GM23338 (cell line): ENCODE measurements at regions not wholly inside any gene's neighbourhood (a gene's known extent, or its start where the extent isn't known, plus 50 kb on each side); places are given as distances from the start of the nearest gene placed in this dataset.

Source experiments
- ATAC-seq: fragments of 200-7000 bp; cut with Tn5 transposase; 3 replicates; pipeline ENCODE4 v1.9.1; 2020
- DNase-seq: peaks from one replicate; pipeline ENCODE4 v3.0.0-alpha.2; 2015; ENCODE audit warnings: low spot score
- H2AFZ ChIP-seq: fragments of 200-600 bp; sonication (generic); 2 replicates; pipeline ENCODE4 v1.8.0; 2016; ENCODE audit warnings: antibody characterized with exemption, mild to moderate bottlenecking, moderate library complexity
- H3F3A ChIP-seq: fragments of 200-600 bp; sonication (generic); replicated peaks from 2 replicates; pipeline ENCODE4 v1.8.0; 2017; ENCODE audit warnings: antibody characterized with exemption, mixed run types, low read depth
- H3K27ac ChIP-seq: fragments of 200-600 bp; sonication (generic); 2 replicates; pipeline ENCODE4 v1.6.1; 2016; ENCODE audit warnings: low read depth
- H3K27me3 ChIP-seq: fragments of 200-600 bp; sonication (generic); 2 replicates; pipeline ENCODE4 v1.8.0; 2016; ENCODE audit warnings: mild to moderate bottlenecking, mixed run types, moderate library complexity; ENCODE audit not compliant: insufficient read depth
- H3K36me3 ChIP-seq: fragments of 200-600 bp; sonication (generic); 2 replicates; pipeline ENCODE4 v1.8.0; 2016; ENCODE audit warnings: mild to moderate bottlenecking; ENCODE audit not compliant: insufficient read depth
- H3K4me1 ChIP-seq: fragments of 200-600 bp; sonication (generic); 2 replicates; pipeline ENCODE4 v1.8.0; 2016; ENCODE audit warnings: mild to moderate bottlenecking, moderate library complexity; ENCODE audit not compliant: insufficient read depth
- H3K4me2 ChIP-seq: fragments of 200-600 bp; sonication (generic); 2 replicates; pipeline ENCODE4 v1.7.1; 2017; ENCODE audit warnings: mixed run types
- H3K4me3 ChIP-seq: fragments of 200-600 bp; sonication (generic); 2 replicates; pipeline ENCODE4 v1.6.1; 2016; ENCODE audit warnings: mixed run types
- H3K79me2 ChIP-seq: fragments of 200-600 bp; sonication (generic); replicated peaks from 2 replicates; pipeline ENCODE4 v1.8.0; 2017; ENCODE audit warnings: mild to moderate bottlenecking; ENCODE audit not compliant: insufficient read depth
- H3K9me2 ChIP-seq: fragments of 200-600 bp; sonication (generic); 2 replicates; pipeline ENCODE4 v1.8.0; 2017; ENCODE audit not compliant: insufficient read depth
- H4K20me1 ChIP-seq: fragments of 200-600 bp; sonication (generic); replicated peaks from 2 replicates; pipeline ENCODE4 v1.8.0; 2017; ENCODE audit warnings: mild to moderate bottlenecking; ENCODE audit not compliant: insufficient read depth
- H3K27ac Mint-ChIP-seq: 2 replicates; pipeline ENCODE4 v1.8.0; 2020; ENCODE audit warnings: inconsistent platforms, mild to moderate bottlenecking, moderate library complexity, mixed read lengths
- H3K27me3 Mint-ChIP-seq: 3 replicates; pipeline ENCODE4 v1.8.0; 2022; ENCODE audit warnings: low read depth, mild to moderate bottlenecking, moderate library complexity, mixed read lengths, inconsistent platforms; ENCODE audit not compliant: insufficient read depth, poor library complexity
- H3K36me3 Mint-ChIP-seq: 3 replicates; pipeline ENCODE4 v1.8.0; 2021; ENCODE audit warnings: low read depth, mild to moderate bottlenecking, inconsistent platforms, moderate library complexity, mixed read lengths
- H3K4me1 Mint-ChIP-seq: 3 replicates; pipeline ENCODE4 v1.8.0; 2020; ENCODE audit warnings: mild to moderate bottlenecking, inconsistent platforms, mixed read lengths
- H3K4me3 Mint-ChIP-seq: 3 replicates; pipeline ENCODE4 v1.8.0; 2021; ENCODE audit warnings: moderate library complexity, mild to moderate bottlenecking, inconsistent platforms, mixed read lengths
- H3K9me3 Mint-ChIP-seq: 3 replicates; pipeline ENCODE4 v1.8.0; 2020; ENCODE audit warnings: moderate library complexity, mild to moderate bottlenecking, inconsistent platforms, mixed read lengths
- CREB1 ChIP-seq: fragments of 250-450 bp; sonication (Bioruptor Pico); IDR thresholded peaks from 2 replicates; pipeline ENCODE4 v1.5.0; 2020; ENCODE audit warnings: low read depth, mild to moderate bottlenecking, moderate library complexity
- EZH2phosphoT487 ChIP-seq: fragments of 200-600 bp; sonication (generic); IDR thresholded peaks from one replicate; pipeline ENCODE4 v1.8.1; 2018; ENCODE audit warnings: antibody characterized with exemption; ENCODE audit not compliant: unreplicated experiment
- JUNB ChIP-seq: IDR thresholded peaks from one replicate; pipeline ENCODE4 v1.6.1; 2016; ENCODE audit warnings: antibody characterized with exemption; ENCODE audit not compliant: unreplicated experiment
- STAT1 ChIP-seq: IDR thresholded peaks from one replicate; pipeline ENCODE4 v1.6.1; 2016; ENCODE audit warnings: antibody characterized with exemption; ENCODE audit not compliant: unreplicated experiment
- ZNF114 ChIP-seq: fragments of 250-450 bp; sonication (Bioruptor Pico); IDR thresholded peaks from 2 replicates; pipeline ENCODE4 v1.5.0; 2020; ENCODE audit warnings: mild to moderate bottlenecking, moderate library complexity
- ZNF331 ChIP-seq: fragments of 250-450 bp; sonication (Bioruptor Pico); IDR thresholded peaks from 2 replicates; pipeline ENCODE4 v1.5.0; 2020; ENCODE audit warnings: low read depth, mild to moderate bottlenecking, moderate library complexity
- TF ChIP-seq, protein P1 (sequence below): IDR thresholded peaks from 2 replicates; pipeline ENCODE4 v1.6.1; 2016; ENCODE audit warnings: antibody characterized with exemption
- TF ChIP-seq, protein P2 (sequence below), 2 experiments: fragments of 200-600 bp in 1 of 2; sonication (generic) in 1 of 2; conservative IDR thresholded peaks; 2 replicates each; pipeline versions ENCODE4 v1.5.1 to v1.6.1; 2016 to 2017; ENCODE audit warnings: antibody characterized with exemption in 2 of 2, low read depth in 2 of 2, mild to moderate bottlenecking in 2 of 2, moderate library complexity in 1 of 2
- TF ChIP-seq, protein P3 (sequence below): fragments of 250-450 bp; sonication (Bioruptor Pico); IDR thresholded peaks from 2 replicates; pipeline ENCODE4 v1.5.0; 2020; ENCODE audit warnings: mild to moderate bottlenecking, moderate library complexity
- TF ChIP-seq, protein P4 (sequence below): IDR thresholded peaks from one replicate; pipeline ENCODE4 v1.6.1; 2018; ENCODE audit warnings: antibody characterized with exemption; ENCODE audit not compliant: unreplicated experiment

DNA sequence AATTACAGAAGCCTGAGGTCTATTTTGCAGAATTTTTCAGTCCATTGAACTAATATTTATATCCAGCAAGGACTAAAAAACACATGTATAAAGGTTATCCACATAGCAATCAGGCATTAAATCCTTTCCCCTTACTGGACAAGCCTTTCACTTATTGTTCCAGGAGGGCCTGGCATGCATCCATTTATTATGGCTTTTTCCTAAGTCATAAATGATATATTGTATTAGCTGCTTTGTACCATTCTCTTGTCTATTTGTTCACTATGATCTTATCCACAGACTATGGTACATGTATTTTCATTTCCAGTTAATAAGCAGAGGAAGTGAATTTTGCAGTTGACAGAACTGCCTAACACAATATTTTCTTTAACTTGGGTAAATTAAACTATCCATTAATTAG is 105.4 kb upstream of the ANK2 start:
- no peak overlapping the region for H3K4me3 ChIP-seq
- H3K27ac ChIP-seq = no peak overlapping the region
- Mint-ChIP-seq H3K27me3 (peaks cover 3% of the 10 kb centered on the region), H3K36me3 (peaks cover 4% of the 10 kb centered on the region; the same call in 2 of the 3 replicates), H3K9me3 (no peaks in the 10 kb centered on the region), H3K4me1 (peaks cover 10% of the 10 kb centered on the region; the same call in 2 of the 3 replicates), H3K27ac (no peak overlapping the region), H3K4me3 (no peak overlapping the region)
- ATAC-seq (no peak), DNase-seq (no peak)
- H4K20me1 ChIP-seq = no peaks in the 10 kb centered on the region
- no peak overlapping the region for H3K4me2 ChIP-seq
- H2AFZ ChIP-seq = no peak overlapping the region
- no peaks in the 10 kb centered on the region for H3K79me2 ChIP-seq
- H3K36me3 ChIP-seq = no peaks in the 10 kb centered on the region
- H3K4me1 ChIP-seq = no peaks in the 10 kb centered on the region
- no peaks in the 10 kb centered on the region for H3F3A ChIP-seq
- no peaks in the 10 kb centered on the region for H3K9me2 ChIP-seq
- no peak for TF ChIP-seq STAT1
- TF ChIP-seq, protein P1, sequence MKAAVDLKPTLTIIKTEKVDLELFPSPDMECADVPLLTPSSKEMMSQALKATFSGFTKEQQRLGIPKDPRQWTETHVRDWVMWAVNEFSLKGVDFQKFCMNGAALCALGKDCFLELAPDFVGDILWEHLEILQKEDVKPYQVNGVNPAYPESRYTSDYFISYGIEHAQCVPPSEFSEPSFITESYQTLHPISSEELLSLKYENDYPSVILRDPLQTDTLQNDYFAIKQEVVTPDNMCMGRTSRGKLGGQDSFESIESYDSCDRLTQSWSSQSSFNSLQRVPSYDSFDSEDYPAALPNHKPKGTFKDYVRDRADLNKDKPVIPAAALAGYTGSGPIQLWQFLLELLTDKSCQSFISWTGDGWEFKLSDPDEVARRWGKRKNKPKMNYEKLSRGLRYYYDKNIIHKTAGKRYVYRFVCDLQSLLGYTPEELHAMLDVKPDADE = no peak
- TF ChIP-seq EZH2phosphoT487 = no peak
- TF ChIP-seq, protein P2, sequence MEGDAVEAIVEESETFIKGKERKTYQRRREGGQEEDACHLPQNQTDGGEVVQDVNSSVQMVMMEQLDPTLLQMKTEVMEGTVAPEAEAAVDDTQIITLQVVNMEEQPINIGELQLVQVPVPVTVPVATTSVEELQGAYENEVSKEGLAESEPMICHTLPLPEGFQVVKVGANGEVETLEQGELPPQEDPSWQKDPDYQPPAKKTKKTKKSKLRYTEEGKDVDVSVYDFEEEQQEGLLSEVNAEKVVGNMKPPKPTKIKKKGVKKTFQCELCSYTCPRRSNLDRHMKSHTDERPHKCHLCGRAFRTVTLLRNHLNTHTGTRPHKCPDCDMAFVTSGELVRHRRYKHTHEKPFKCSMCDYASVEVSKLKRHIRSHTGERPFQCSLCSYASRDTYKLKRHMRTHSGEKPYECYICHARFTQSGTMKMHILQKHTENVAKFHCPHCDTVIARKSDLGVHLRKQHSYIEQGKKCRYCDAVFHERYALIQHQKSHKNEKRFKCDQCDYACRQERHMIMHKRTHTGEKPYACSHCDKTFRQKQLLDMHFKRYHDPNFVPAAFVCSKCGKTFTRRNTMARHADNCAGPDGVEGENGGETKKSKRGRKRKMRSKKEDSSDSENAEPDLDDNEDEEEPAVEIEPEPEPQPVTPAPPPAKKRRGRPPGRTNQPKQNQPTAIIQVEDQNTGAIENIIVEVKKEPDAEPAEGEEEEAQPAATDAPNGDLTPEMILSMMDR (conservative IDR thresholded peaks at IDR 0.05; ENCODE audit: low read depth in 2 of 2) = no peak
- TF ChIP-seq CREB1 (CRISPR knock-in tag) = no peak
- TF ChIP-seq ZNF331 (CRISPR knock-in tag) = no peak
- TF ChIP-seq ZNF114 (CRISPR knock-in tag) = no peak
- no peak for TF ChIP-seq JUNB
- TF ChIP-seq, protein P3, sequence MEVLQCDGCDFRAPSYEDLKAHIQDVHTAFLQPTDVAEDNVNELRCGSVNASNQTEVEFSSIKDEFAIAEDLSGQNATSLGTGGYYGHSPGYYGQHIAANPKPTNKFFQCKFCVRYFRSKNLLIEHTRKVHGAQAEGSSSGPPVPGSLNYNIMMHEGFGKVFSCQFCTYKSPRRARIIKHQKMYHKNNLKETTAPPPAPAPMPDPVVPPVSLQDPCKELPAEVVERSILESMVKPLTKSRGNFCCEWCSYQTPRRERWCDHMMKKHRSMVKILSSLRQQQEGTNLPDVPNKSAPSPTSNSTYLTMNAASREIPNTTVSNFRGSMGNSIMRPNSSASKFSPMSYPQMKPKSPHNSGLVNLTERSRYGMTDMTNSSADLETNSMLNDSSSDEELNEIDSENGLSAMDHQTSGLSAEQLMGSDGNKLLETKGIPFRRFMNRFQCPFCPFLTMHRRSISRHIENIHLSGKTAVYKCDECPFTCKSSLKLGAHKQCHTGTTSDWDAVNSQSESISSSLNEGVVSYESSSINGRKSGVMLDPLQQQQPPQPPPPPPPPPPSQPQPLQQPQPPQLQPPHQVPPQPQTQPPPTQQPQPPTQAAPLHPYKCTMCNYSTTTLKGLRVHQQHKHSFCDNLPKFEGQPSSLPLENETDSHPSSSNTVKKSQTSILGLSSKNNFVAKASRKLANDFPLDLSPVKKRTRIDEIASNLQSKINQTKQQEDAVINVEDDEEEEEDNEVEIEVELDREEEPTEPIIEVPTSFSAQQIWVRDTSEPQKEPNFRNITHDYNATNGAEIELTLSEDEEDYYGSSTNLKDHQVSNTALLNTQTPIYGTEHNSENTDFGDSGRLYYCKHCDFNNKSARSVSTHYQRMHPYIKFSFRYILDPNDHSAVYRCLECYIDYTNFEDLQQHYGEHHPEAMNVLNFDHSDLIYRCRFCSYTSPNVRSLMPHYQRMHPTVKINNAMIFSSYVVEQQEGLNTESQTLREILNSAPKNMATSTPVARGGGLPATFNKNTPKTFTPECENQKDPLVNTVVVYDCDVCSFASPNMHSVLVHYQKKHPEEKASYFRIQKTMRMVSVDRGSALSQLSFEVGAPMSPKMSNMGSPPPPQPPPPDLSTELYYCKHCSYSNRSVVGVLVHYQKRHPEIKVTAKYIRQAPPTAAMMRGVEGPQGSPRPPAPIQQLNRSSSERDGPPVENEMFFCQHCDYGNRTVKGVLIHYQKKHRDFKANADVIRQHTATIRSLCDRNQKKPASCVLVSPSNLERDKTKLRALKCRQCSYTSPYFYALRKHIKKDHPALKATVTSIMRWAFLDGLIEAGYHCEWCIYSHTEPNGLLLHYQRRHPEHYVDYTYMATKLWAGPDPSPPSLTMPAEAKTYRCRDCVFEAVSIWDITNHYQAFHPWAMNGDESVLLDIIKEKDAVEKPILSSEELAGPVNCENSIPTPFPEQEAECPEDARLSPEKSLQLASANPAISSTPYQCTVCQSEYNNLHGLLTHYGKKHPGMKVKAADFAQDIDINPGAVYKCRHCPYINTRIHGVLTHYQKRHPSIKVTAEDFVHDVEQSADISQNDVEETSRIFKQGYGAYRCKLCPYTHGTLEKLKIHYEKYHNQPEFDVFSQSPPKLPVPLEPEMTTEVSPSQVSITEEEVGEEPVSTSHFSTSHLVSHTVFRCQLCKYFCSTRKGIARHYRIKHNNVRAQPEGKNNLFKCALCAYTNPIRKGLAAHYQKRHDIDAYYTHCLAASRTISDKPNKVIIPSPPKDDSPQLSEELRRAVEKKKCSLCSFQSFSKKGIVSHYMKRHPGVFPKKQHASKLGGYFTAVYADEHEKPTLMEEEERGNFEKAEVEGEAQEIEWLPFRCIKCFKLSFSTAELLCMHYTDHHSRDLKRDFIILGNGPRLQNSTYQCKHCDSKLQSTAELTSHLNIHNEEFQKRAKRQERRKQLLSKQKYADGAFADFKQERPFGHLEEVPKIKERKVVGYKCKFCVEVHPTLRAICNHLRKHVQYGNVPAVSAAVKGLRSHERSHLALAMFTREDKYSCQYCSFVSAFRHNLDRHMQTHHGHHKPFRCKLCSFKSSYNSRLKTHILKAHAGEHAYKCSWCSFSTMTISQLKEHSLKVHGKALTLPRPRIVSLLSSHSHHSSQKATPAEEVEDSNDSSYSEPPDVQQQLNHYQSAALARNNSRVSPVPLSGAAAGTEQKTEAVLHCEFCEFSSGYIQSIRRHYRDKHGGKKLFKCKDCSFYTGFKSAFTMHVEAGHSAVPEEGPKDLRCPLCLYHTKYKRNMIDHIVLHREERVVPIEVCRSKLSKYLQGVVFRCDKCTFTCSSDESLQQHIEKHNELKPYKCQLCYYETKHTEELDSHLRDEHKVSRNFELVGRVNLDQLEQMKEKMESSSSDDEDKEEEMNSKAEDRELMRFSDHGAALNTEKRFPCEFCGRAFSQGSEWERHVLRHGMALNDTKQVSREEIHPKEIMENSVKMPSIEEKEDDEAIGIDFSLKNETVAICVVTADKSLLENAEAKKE = no peak
- TF ChIP-seq, protein P4, sequence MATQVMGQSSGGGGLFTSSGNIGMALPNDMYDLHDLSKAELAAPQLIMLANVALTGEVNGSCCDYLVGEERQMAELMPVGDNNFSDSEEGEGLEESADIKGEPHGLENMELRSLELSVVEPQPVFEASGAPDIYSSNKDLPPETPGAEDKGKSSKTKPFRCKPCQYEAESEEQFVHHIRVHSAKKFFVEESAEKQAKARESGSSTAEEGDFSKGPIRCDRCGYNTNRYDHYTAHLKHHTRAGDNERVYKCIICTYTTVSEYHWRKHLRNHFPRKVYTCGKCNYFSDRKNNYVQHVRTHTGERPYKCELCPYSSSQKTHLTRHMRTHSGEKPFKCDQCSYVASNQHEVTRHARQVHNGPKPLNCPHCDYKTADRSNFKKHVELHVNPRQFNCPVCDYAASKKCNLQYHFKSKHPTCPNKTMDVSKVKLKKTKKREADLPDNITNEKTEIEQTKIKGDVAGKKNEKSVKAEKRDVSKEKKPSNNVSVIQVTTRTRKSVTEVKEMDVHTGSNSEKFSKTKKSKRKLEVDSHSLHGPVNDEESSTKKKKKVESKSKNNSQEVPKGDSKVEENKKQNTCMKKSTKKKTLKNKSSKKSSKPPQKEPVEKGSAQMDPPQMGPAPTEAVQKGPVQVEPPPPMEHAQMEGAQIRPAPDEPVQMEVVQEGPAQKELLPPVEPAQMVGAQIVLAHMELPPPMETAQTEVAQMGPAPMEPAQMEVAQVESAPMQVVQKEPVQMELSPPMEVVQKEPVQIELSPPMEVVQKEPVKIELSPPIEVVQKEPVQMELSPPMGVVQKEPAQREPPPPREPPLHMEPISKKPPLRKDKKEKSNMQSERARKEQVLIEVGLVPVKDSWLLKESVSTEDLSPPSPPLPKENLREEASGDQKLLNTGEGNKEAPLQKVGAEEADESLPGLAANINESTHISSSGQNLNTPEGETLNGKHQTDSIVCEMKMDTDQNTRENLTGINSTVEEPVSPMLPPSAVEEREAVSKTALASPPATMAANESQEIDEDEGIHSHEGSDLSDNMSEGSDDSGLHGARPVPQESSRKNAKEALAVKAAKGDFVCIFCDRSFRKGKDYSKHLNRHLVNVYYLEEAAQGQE = no peak
- H3K27me3 ChIP-seq = no peaks in the 10 kb centered on the region
